Occipital lobe (tissue), 1 donor: ENCODE measurements at regions not wholly inside any gene's neighbourhood (a gene's known extent, or its start where the extent isn't known, plus 50 kb on each side); places are given as distances from the start of the nearest gene placed in this dataset.

Experiments
- DNase-seq: peaks from one replicate; lab custom pipeline; 2025; lab: John Stamatoyannopoulos, UW

DNA sequence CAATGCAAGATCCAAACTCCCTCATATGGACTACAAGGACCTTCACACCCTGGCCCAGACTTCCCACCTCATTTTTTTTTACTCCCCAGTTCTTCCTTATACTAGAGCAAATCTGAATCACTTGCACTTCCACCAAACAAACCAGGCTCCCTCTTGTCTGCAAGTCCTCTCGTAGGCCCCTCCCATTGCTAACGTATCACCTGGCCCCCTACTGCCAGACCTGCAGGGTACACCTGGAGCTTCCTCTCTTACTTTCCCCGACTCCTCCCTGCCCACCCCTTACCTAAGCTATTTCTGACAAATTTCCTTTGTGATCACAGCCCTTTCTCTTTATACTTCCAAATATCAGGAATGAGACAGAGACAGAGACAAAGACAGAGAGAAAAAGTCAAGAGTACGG lies 463.9 kb downstream of the GALC start:
- DNase-seq = no peak

DNA sequence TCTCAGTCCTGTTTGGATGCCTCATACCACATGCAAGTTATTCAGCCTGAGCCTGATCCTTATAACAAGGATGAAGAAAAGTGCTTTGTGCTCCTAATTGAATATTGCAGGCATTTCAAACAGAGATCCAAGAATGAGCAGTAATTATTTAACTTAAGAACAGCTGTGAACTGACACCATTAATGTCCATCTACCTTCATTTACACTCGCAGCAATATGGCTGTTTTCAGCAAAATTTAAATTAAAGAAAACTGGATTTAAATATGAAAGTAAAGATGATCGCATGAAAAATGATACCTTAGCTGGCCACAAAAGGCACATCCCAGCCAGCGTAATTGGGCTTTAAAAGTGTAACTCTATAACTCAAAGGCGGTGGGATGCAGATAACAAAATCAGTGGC lies 466.3 kb downstream of the GALC start:
- DNase-seq = no peak

DNA sequence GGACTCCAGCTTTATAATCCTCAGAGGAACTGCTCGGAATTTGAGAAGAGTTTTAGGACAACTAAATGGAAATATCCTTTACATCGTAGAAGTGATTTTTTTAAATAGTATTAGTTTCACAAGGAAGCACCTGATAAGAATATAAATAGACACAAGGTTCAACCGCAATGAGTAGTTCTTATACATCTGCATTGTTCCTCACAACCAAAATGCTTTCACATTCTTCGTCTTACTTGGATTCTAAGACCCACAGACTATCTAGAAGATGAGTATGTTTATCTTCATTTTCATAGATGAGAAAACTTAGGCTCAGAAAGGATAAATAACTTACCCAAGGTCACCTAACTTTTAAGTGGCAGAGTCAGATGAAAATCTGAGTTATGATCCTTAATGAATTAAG lies 469.0 kb downstream of the GALC start:
- DNase-seq = no peak

DNA sequence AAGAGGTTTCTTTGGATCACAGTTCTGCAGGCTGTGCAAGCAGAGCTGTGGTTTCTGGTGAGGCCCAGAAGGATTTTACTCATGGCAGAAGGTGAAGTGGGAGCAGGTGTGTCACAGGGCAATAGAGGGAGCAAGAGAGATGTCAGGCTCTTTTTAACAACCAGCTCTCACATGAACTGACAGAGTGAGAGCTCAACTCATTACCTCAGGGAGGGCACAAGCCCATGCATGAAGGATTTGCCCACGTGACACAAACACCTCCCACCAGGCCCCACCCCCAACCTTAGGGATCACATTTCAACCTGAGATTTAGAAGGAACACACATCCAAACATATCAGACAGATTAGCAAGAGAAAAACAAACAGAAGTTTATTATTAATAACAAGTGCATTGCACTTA lies 470.4 kb downstream of the GALC start:
- no peak for DNase-seq

DNA sequence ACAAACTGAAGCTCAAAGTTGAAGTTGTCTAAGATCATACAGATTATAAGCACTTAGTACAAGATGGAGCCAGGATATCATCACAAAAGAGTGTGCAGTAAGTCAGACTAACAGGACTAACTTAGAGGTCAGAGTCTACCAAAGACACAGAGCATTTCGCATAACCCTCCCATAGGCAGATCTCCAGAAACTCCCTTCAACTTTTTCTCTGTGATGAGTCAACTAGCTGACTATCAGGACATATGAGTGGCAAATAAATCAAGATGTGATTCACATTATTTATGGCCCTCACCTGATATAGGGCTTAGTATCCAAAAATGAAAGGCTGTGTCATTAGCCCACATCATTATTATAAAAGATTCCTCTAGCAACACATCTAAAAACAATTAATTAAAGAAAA lies 484.6 kb downstream of the GALC start:
- no peak for DNase-seq

DNA sequence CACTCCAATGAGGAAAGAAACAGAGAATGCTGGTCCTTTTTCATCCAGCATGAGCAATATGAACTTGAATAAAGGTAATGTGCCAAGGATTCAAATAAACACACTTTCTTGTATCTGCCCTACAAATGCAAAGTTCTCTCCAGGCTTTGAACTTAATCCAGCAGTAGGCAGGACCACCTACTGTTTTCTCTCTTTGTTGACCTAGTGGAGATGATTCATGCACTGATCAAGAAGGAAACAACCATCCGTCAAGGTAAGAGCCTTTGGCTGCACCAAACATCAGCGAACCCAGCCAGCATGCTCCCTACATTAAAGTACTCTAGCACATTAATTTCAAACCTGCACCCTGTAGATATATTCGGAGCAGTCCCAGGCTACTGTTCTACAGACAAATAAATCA lies 489.3 kb downstream of the GALC start:
- no peak for DNase-seq

DNA sequence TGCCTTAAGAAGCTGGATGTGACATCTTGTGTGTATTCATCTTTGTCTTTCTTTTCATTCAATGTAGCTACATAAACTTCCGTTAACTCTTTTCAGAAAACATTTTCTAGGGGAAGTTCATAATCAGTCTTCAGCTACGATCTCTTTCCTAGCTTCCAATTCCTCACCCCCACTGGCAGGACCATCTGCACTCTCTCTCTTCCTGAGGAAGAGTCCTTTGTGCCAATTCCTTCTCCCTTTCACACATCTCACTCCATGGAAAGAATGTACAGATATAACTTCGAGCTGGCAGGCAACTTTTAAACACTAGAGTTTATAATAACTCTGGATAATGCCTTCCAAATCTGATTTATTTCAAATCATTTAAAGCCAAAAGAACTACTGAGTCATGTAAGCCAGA lies 495.7 kb downstream of the GALC start:
- peak; percentile 26 for DNase-seq

DNA sequence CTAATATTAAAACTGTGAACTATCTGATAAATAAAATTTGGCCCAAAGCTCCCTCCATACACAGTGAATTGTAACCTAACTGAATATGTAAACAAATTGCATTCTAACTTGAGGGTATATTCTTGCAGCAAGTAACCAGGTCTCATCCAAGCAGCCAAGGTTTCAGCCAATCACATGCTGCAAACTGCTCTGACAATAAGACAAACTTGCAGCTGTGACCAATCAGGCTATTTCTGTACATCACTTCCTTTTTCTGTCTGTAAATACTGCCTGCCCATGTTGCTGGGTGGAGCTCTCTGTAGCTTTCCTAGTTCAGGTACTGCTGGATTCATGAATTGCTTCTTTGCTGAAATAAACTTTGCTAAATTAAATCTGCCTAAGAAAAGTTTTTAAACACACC lies 499.0 kb downstream of the GALC start:
- DNase-seq = no peak

DNA sequence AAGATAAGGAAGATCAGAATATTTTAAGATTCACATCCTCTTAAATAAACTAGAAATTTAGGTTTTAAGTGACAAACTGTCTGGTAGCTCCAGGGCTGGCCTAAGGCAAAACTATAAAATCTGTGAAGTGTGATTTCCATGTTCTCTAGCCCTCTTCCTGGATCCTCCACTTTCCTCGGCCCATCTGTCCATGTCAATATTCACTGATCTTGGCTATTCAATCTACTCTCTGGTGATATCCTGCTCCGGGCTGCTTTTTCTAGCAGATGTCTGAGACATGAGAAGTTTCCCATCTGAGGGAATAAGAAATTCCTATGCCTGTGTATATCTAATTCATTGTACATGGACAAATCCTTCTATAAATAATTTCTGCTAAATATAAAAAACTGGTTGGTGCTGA lies 500.4 kb downstream of the GALC start:
- no peak for DNase-seq

DNA sequence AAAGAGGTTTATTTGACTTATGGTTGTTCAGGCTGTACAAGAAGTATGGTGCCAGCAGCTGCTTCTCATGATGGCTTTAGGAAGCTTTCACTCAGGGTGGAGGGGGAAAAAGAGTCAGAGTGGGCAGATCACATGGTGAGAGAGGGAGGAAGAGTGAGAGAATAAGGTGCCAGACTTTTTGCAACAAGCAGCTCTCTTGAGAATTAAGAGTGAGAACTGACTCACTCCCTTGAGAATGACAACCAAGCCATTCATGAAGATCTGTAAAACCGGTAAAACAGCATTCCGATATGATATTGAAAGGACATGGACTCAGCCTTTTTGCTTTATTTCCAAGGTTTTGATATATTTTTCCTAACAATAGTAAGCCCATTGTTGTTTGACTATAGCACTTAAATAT lies 501.2 kb downstream of the GALC start:
- DNase-seq = no peak

DNA sequence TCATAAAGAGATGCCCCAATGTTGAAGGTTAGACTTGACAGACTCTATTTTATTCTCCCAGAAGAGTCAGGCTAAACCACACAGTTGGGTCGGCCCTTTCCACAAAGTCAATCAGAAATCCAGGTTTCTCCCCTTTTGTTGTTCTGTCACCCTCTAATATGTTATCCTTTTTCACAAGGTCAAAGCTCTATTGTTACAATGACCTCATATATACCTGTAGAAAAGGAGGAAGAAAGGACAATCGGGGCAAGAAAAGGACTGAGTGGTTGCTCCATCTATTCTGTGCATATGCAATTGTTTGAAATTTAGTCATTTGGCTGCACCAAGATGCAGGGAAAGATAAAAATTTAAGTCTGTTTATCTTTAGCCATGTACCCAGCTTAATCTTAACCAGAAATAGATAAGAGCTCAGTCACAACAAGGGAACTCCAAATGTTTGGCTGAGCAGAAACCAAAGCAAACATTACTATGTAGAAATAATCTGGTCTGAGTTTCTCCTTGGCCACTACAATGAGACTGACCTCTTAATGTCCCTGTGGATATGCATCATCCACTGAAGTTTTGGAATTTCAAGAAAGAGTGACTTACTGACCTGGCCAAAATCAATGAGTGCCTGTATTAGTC lies 503.7 kb downstream of the GALC start:
- DNase-seq = no peak

DNA sequence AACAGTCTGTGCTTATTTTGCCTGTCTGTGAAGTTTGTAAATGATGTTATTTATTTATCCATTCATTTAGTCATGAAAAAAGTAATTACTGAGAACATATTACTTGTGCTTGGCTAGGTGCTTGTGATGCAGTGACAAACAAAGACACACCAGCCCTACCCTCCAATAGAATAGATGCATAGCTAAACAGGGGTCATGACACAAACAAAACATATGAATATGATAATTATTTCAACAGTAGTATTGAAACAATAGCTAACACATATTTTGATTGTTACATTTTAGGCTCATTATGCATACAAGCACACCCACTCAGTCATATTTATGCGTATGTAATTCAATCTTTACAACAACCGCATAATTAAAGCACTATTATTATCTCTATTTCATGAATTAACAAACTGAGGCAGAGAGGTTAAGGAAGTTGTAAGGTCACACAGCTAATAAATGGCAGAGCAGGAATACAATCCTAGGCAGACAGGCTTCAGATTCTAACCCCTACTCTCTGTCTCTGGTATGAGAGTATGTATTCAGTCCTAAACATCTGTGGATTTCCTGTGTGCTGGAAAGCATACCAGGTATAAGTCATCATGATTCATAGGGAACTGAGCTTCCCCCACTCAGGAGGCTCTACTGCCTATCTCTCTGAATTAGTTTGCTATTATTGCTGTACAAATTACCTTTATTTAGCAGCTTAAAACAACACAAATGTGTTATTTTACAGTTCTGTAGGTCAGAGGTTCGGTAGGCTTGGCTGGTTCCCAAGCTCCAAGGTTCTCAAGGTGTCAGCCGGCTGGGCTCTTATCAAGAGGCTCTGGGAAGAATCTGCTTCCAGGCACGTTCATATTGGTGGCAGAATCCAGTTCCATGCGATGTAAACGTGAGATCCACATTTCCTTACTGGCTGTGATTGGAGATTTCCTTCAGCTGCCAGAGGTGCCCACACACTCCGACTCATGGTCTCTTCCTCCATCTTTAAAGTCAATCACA lies 509.4 kb downstream of the GALC start:
- no peak for DNase-seq

DNA sequence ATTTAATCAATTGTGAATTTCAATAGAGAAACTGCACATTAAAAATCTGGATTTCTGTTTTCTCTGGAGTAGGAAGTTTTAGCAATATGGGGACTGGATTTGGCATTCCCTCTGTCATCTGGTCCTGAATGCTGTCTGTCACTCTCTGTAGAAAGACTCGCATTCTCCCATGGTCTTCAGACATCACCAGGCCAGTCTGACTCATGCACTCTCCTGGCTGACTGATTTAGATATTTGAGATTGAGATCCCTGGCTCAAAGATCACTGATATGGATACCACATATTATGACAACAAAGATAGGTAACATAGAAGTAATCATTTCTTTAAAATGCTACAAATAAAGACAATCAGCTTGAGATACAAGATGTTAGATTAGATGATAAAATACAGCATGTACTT lies 524.5 kb downstream of the GALC start:
- DNase-seq = no peak

DNA sequence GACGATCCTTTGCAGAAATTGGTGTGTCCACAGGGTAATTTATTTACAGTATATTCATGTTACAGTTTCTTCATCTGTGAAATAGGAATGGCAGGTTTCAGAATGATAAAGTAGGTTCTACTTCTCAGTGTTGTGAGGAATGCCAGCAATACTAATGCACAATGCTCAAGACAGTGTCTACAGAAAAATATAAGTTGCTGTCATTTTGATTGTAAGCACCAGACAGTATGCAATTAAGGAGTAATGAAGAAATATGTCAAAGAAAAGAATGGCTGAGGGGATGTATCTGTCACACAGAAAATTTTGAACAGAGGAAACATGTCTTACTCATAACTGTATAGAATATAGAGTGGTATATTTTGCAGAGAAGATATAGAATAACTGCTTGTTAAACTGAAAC lies 525.4 kb downstream of the GALC start:
- no peak for DNase-seq

DNA sequence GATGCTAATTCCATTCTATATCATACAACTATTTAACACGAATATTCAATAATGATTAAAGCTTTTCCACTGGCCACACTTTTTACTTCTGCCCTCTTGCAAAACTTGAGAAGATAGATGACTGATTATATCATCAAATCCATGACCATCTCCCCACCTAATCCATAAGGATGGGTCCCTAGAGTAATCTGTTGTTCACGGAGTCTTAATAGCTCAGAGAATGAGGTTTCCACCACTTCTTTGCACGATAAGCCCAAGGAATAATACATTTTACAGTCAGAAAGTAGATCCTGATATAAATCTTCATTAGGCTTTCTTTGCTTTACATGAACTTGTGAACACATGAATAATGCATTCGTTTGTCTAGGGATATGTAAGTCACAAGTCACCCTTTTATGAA lies 527.2 kb downstream of the GALC start:
- DNase-seq = no peak

DNA sequence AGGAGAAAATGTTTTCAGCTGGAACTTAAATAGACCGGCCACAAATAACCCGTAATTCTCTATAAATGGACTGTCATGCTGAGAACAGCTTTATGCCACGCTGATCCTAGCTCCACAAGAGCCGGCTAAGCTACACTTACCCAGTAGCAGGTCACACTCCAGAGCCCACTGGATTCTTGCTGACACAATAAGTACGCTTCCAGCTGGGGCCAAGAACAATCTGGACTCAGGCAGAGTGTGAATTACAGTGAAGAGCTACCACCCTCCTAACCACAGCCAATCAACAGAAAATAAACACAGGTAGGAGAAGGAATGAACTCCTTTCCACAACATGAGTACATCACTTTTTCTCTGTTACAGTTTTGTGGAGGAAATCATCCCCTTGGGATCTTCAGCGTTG lies 531.3 kb downstream of the GALC start:
- no peak for DNase-seq

DNA sequence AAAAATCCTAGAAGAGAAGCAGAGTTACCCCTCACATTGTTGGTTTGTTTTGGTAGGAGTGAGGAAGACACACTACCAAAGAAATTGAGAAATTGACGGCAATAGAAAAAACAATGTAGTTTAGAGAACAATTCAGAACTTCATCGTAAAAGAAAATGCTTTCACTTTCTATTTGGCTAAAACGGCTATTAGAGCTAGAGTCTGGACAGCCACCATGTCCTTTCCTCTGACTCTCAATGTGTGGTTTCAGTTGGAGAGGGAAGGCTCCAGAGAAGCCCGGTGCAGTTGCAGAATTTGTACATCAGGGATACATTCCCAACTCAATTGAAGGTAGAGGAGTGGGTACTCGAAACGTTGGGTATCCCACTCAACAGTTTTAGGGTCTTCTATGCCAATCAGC lies 535.3 kb downstream of the GALC start:
- no peak for DNase-seq

DNA sequence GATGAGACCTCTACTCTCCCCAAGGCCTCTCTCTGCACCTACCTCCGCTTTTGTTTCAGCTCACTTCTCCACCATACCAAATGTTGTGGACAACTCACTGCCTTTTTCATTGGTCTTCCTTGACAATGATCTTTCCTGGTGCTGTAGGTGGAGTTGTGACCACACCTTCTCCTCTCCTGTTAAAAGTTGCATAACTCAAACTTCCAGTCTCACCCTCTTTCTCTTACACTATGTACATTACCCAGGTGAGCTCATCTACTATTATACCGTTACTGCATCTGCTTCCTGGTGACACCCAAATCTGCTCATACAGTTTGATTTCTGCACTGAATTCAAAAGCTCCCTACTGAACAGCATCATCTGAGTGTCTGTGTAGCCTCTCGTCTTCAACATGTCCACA lies 542.8 kb downstream of the GALC start:
- DNase-seq = no peak

DNA sequence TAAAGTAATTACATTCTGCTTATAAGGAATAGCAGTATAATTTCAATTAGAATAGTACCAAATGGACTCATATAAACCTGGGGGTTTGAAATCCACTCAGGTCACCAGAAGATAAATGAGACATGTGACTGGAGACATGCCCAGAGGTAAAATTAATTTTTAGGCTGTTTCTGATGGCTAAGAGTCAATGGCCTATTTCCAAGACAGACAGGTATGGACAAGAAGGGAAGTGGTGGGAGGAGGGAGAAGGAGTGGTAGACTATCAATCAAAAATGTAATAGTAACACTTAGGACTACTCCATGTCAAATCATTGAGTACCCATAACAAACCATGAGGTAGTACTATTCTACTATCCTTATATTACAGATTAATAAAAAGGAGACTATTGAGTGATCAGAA lies 544.0 kb downstream of the GALC start:
- no peak for DNase-seq

DNA sequence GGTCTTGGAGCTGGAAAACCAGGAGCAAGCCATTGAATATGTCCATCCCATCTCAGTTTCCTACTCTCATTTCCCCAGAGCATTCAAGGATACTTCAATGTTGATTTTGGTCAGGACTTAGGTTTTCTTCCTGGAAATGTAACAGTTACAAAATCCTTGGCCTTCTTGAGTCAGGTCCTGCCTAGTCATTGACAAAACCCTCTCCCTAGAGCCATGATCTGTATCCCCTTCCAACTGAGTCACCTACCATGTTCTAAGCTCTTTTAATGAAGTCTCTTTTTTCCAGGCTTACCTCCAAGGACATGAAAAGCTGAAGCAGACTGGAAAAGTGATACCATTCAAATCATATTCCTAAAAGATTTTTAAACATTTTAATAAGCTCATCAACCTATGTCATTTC lies 549.2 kb downstream of the GALC start:
- DNase-seq = no peak

DNA sequence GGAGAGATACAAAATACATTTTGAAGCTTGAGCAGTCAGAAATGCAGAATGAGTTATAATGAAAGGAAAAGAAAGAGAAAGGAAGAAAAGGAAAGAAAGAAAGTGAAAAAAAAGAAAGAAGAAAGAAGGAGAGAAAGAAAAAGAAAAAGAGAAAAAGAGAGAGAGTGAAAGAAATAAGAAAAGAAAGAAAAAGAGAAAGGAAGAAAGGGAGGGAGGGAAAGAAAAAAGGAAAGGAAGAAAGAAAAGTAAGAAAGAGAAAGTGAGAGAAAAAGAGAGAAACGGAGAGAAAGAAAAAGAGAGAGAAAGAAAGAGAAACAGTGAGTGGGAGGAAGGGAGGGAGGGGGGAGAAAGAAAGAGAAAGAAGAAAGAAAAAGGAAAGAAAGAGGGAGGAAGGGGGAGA lies 549.9 kb downstream of the GALC start:
- no peak for DNase-seq

DNA sequence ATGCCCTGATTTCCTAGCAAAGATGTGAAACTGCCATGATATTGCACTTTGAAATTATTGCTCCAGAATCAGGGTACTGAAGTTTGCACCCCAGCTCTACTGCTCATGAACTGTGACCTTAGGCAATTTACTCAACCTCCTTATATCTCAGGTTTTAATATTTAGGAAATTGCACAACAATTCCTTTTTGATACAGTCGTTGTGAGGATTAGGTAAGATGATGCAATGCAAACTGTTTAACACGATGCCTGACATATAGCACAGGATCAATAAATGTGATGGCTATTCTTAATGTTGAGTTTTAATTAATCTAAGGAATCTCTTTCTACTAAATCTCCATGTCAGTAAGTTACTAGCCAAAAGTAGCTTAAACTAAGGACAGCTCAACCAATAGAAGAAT lies 555.8 kb downstream of the GALC start:
- no peak for DNase-seq

DNA sequence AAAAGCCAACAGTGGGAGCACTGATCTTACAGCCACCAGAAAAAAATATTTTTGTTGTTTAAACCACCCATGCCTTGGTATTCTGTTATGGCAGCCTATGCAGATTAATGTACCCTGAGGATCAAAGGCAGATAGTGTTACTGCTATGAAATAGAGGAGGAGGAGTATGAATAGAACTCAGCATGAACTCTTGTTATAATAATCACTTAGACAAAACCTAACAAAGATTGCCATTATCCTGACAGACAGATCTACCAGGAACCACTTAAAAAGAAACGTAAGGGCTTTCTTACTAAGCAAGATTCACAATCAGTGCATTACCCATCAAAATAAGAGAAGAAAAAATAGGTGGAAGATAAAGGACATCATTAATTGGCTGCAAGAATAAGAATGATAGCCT lies 558.3 kb downstream of the GALC start:
- no peak for DNase-seq
